ENCODE measurements at regions not wholly inside any gene's neighbourhood (a gene's known extent, or its start where the extent isn't known, plus 50 kb on each side); places are given as distances from the start of the nearest gene placed in this dataset.

DNA sequence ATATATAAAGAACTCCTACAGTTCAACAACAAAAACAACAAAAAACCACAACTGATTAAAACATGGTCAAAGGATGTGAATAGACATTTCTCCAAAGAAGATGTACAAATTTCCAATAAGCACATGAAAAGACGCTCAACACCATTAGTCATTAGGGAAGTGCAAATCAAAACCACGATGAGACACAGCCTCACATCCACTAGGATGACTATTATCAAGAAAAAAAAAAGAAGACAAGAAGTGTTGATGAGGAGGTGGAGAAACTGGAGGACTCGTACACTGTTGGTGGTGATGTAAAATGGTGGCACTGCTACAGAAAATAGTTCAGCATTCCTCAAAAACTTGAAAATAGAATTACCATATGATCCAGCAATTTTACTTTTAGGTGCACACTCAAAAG, 61.0 kb upstream of the SOX1 start:
- DNase-seq, result no peak

DNA sequence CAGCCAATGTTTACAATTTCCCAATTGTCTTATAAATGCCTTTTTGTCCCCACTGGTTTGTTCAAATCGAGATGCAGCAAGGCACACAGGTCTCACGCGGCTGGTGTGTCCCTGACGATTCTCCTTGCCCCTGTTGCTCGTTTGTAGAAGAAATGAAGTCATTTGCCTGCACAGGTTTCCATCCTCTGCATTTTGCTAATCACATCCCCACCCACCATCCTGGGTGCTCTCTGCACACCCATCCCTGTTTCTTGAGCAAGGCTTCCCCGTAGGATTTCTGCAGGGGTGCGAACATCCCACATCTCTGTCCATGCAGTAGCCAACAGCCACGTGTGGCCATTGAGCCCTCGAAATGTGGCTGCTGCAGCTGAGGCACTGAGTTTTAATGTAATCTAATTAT, 59.8 kb upstream of the SOX1 start:
- DNase-seq, result no peak

DNA sequence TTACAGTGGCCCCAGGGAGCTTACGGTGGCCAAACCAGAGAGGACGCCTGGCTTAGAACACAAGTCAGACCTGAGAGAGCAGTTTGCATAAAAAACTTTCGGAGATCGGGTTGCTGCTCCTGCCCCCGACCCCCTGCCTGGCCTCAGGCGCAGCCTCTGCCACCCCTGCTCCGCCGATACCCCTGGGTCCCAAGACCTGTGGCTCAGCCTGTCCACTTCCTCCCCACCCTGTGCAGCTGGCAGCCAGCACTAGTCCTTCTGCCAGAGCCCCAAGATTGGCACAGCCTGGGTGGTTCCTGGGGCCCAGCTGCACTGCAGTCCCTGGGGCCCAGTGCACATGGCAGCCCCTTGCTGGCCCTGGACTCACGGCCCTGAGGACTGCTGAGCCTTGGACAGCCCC, 56.2 kb upstream of the SOX1 start:
- no peak for DNase-seq

DNA sequence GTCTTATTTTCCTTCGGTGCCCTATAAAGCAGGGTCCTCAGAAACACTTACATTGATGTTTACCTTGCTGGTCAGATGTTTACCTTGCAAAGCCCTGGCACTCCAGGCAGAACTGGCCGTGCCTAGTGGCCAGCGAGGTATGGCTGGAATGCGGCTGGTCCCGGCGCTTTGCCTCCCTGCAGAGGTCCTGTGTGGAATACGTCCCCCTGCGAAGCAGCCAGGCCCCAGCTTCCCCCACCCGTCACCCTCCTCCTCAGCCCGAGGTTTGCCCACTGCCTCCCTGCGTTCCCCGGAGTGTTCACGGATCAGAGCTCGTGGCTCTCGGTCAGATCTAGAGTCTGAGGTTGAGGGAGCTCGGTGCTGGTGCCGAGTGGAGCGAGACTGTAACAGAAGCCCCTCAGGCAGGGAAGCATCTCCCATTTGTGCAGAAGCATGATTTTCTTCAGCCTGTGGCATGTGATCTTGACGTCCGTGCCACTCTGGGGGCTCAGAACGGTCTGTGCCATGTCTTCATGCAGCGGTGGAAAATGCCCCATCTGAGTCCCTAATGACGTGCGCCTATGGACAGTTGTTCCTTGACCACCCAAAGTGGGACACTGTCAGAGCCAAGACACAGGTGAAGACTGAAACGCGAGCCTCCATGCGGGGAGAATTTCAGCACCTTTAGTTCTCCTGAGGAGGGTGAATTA, 54.8 kb upstream of the SOX1 start:
- no peak for DNase-seq

DNA sequence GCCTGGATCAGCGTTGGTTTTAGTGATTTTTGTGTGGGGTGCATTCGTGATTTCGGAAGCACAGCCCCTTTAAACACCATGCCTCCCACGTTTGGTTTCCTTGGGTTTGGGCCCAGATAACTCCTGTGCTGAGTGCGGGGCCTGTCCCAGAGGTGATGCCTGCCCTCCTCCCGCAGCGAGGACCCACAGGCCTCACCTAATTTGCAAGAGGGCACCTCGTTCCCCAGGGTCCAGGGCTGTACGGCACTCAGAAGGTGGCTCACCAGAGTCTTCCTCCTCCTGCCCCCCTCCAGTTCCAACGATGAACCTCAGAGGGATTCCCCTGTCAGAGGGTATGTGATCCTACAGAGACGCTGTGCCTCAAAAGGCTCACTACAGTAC, 54.3 kb upstream of the SOX1 start:
- DNase-seq, result no peak

DNA sequence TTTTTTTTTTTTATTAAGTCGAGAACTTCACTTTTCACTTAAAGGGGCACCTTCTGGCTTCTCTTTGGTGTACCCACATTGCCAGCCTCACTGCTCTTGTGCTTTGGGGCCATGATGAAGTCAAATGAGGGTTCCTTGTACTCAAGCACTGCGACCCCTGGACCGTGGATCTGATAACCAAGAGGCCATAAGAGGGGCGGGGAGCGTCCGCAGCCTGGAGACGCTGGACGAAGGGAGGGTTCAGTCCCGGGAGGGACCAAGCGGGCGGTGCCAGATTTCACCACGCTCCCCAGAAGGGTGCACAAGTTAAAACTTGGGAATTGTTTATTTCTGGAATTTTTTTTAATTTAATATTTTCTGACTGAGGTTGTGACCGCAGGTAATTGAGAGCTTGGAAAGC, 53.3 kb upstream of the SOX1 start:
- no peak for DNase-seq

DNA sequence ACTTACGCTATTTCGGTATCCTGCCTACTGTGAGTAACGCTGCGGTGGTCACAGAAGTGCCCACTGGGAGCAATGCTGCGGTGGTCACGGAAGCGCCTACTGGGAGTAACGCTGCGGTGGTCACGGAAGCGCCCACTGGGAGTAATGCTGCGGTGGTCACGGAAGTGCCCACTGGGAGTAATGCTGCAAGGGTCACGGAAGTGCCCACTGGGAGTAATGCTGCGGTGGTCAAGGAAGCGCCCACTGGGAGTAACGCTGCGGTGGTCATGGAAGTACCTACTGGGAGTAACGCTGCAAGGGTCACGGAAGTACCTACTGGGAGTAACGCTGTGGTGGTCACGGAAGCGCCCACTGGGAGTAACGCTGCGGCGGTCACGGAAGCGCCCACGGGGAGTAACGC, 52.1 kb upstream of the SOX1 start:
- DNase-seq, result no peak

Measured in NCI-H748 treated with DMSO at 0.1 percent for 48 hours (cell line).